22Rv1 (cell line): ENCODE measurements at regions not wholly inside any gene's neighbourhood (a gene's known extent, or its start where the extent isn't known, plus 50 kb on each side); places are given as distances from the start of the nearest gene placed in this dataset.

Experiments
- CTCF ChIP-seq: fragments of 450-650 bp; IDR thresholded peaks from 2 replicates; pipeline ENCODE4 v1.5.1; 2017; ENCODE audit warnings: mild to moderate bottlenecking
- ZFX ChIP-seq: fragments of 450-650 bp; IDR thresholded peaks from 2 replicates; pipeline ENCODE4 v1.6.1; 2017; ENCODE audit warnings: antibody characterized with exemption, borderline replicate concordance

GRCh38 chr10:129193148-129193547 is 273.9 kb upstream of the MGMT start:
- TF ChIP-seq CTCF (no peak), ZFX (no peak)
